Peyer's patch (tissue), 4 donors: ENCODE measurements at regions not wholly inside any gene's neighbourhood (a gene's known extent, or its start where the extent isn't known, plus 50 kb on each side); places are given as distances from the start of the nearest gene placed in this dataset.

Experiments
- DNase-seq, 3 donors: peaks; one replicate each; pipeline ENCODE4 v3.0.0-alpha.2; 2017 to 2019
- H3K27ac ChIP-seq, 4 donors: fragments of 200-600 bp; sonication (generic); one replicate each; pipeline ENCODE4 v1.5.1; 2016 to 2019
- H3K27me3 ChIP-seq, 2 donors: fragments of 200-600 bp; sonication (generic); one replicate each; pipeline ENCODE4 v1.5.1; 2019
- H3K36me3 ChIP-seq, 3 donors: fragments of 200-600 bp; sonication (generic); one replicate each; pipeline ENCODE4 v1.5.1; 2016 to 2019
- H3K4me1 ChIP-seq, 4 donors: fragments of 200-600 bp; sonication (generic); one replicate each; pipeline ENCODE4 v1.5.1; 2016 to 2019
- H3K4me3 ChIP-seq, 4 donors: fragments of 200-600 bp; sonication (generic); 1 replicate in 3 of 4; 2 replicates in 1 of 4; pipeline ENCODE4 v1.5.1; 2016 to 2019; ENCODE audit warnings: mild to moderate bottlenecking in 1 of 4
- H3K9me3 ChIP-seq, 4 donors: fragments of 200-600 bp; sonication (generic); one replicate each; pipeline ENCODE4 v1.5.1; 2016 to 2019; ENCODE audit warnings: mild to moderate bottlenecking in 1 of 4
- CTCF ChIP-seq, 6 experiments: fragments of 450-650 bp in 4 of 6; fragments of 200-600 bp in 2 of 6; sonication (generic) in 1 of 6; IDR thresholded peaks; one replicate each; pipeline ENCODE4 v1.5.1; 2017 to 2019; ENCODE audit warnings: antibody characterized with exemption in 6 of 6, mild to moderate bottlenecking in 3 of 6, moderate library complexity in 1 of 6
- POLR2A ChIP-seq, 2 donors: fragments of 450-650 bp; IDR thresholded peaks; one replicate each; pipeline ENCODE4 v1.5.1; 2017; ENCODE audit warnings: antibody characterized with exemption in 2 of 2, mild to moderate bottlenecking in 2 of 2, moderate library complexity in 2 of 2

GRCh38 chr5:174159327-174160114, 114.0 kb downstream of the NSG2 start:
- Histone ChIP-seq H3K27me3 (no peaks in the 10 kb centered on the region), H3K9me3 (no peaks in the 10 kb centered on the region), H3K4me3 (no peak overlapping the region), H3K4me1 (no peaks in the 10 kb centered on the region), H3K27ac (no peak overlapping the region), H3K36me3 (no peaks in the 10 kb centered on the region)
- DNase-seq, result no peak
- no peak for TF ChIP-seq POLR2A (IDR thresholded peaks at IDR 0.05)
- TF ChIP-seq CTCF (IDR thresholded peaks at IDR 0.05), result no peak

- no peak for DNase-seq
- Histone ChIP-seq H3K36me3 (no peaks in the 10 kb centered on the region), H3K4me3 (no peak overlapping the region), H3K27me3 (no peaks in the 10 kb centered on the region), H3K9me3 (no peaks in the 10 kb centered on the region), H3K4me1 (no peaks in the 10 kb centered on the region), H3K27ac (no peak overlapping the region)
- TF ChIP-seq POLR2A (IDR thresholded peaks at IDR 0.05), result no peak
- TF ChIP-seq CTCF (IDR thresholded peaks at IDR 0.05), result no peak
Measured at GRCh38 chr5:174165406-174165805, 119.9 kb downstream of the NSG2 start.

DNA sequence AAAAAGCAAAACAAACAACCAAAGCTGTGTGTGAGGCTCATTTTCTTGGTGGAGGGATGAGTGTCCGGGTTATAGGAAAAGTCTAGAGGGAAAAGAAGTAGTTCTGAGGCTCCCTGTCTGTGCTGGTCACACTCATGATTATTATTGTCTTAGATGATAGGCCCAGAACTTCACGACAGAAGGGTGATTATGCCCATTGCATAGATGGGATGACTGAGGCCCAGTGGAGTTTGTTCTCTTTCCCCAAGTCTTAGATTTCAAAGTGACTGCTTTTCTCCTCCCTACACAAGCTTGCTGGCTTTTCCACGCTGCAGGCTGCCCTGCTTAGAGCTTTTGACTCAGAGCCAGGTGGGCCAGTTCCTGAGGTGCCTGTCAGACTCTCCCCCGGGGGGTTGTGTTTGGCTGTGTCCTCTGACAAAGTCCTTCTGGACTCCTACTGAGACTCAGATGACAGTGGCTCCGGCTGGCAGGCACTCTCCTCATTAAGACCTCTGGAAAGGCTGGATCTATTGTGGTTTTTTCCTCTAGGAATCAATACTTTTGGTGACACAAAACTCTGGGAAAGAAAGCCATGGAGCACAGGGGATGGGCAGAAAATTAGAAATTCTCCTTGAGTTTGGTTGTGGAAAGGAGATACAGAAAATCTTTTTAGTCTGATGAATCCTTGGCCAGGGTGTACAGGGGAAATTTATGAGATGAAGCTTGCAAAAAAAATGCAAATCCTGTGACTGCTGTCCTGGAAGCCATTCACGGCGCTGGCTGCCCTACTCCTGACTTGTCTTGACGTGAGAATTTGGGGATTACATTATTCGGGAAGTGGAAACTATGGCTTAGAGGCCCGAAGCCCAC, 120.9 kb downstream of the NSG2 start:
- Histone ChIP-seq H3K36me3 (no peaks in the 10 kb centered on the region), H3K27me3 (no peaks in the 10 kb centered on the region), H3K4me1 (no peaks in the 10 kb centered on the region), H3K27ac (no peak overlapping the region), H3K9me3 (no peaks in the 10 kb centered on the region), H3K4me3 (no peak overlapping the region)
- no peak for TF ChIP-seq POLR2A (IDR thresholded peaks at IDR 0.05)
- TF ChIP-seq CTCF (IDR thresholded peaks at IDR 0.05), result no peak
- no peak for DNase-seq

GRCh38 chr5:174167080-174167910, 121.8 kb downstream of the NSG2 start:
- no peaks in the 10 kb centered on the region for H3K36me3 ChIP-seq
- H3K4me1 ChIP-seq, result no peaks in the 10 kb centered on the region
- no peak overlapping the region for H3K4me3 ChIP-seq
- H3K27ac ChIP-seq, result no peak overlapping the region
- H3K9me3 ChIP-seq, result no peaks in the 10 kb centered on the region
- no peak for DNase-seq
- no peak for TF ChIP-seq POLR2A (IDR thresholded peaks at IDR 0.05)
- TF ChIP-seq CTCF (IDR thresholded peaks at IDR 0.05), result no peak
- no peaks in the 10 kb centered on the region for H3K27me3 ChIP-seq

GRCh38 chr5:174172152-174172551, 126.6 kb downstream of the NSG2 start:
- Histone ChIP-seq H3K9me3 (no peaks in the 10 kb centered on the region), H3K27me3 (no peaks in the 10 kb centered on the region), H3K4me3 (no peak overlapping the region), H3K4me1 (no peaks in the 10 kb centered on the region), H3K36me3 (no peaks in the 10 kb centered on the region), H3K27ac (no peak overlapping the region)
- DNase-seq, result no peak
- TF ChIP-seq POLR2A (IDR thresholded peaks at IDR 0.05) (no peak), CTCF (IDR thresholded peaks at IDR 0.05) (no peak)
